K562 (cell line): ENCODE measurements at regions not wholly inside any gene's neighbourhood (a gene's known extent, or its start where the extent isn't known, plus 50 kb on each side); places are given as distances from the start of the nearest gene placed in this dataset.

ENCODE experiments used
- CTCF ChIP-seq, 3 experiments: IDR thresholded peaks in 2 of 3; conservative IDR thresholded peaks in 1 of 3; 2 replicates each; pipeline ENCODE4 v1.5.1; 2011 to 2012; ENCODE audit warnings: low read length in 3 of 3, mild to moderate bottlenecking in 3 of 3, control low read depth in 2 of 3, improper control_type of control experiment in 1 of 3, inconsistent platforms in 1 of 3, low read depth in 1 of 3, mixed read lengths in 1 of 3, moderate library complexity in 1 of 3; ENCODE audit not compliant: insufficient read depth in 2 of 3
- TBL1XR1 ChIP-seq, 2 experiments: IDR thresholded peaks; 2 replicates each; pipeline ENCODE4 v1.6.1; 2012; ENCODE audit warnings: improper control_type of control experiment in 2 of 2, low read length in 2 of 2, mild to moderate bottlenecking in 1 of 2
- TBP ChIP-seq: optimal IDR thresholded peaks from 2 replicates; pipeline ENCODE3; 2011; ENCODE audit warnings: low read depth, low read length, improper control_type of control experiment
- ZFP36 ChIP-seq: fragments of 150-350 bp; IDR thresholded peaks from 2 replicates; pipeline ENCODE4 v1.6.1; 2018; ENCODE audit warnings: low read length, low read depth; ENCODE audit not compliant: partially characterized antibody

GRCh38 chr1:55541296-55541695 is 326.1 kb upstream of the USP24 start:
- TF ChIP-seq TBP (no peak), ZFP36 (no peak), CTCF (IDR thresholded peaks at IDR 0.05 in 2 of 3, conservative IDR thresholded peaks at IDR 0.05 in 1 of 3; ENCODE audit: insufficient read depth in 2 of 3, low read depth in 1 of 3, low read length in 3 of 3) (no peak), TBL1XR1 (IDR thresholded peaks at IDR 0.05; ENCODE audit: low read length in 2 of 2) (no peak)
